Activated gamma-delta T cell treated with Interleukin-2 at 50 U/mL for 16 hours (primary cell): ENCODE measurements at regions not wholly inside any gene's neighbourhood (a gene's known extent, or its start where the extent isn't known, plus 50 kb on each side); places are given as distances from the start of the nearest gene placed in this dataset.
"Not testable (repeated sequence)": the region's sequence is repeated elsewhere in the genome, so short reads cannot be mapped to it uniquely, and the experiment has no call there.

Experiments used
- DNase-seq: peaks from one replicate; pipeline ENCODE4 v3.0.0-alpha.2; 2020

GRCh38 chr1:146630302-146630701, 307.8 kb upstream of the NBPF12 start:
- DNase-seq: not testable (repeated sequence)

GRCh38 chr1:146618582-146618981, 319.5 kb upstream of the NBPF12 start:
- not testable (repeated sequence) for DNase-seq

GRCh38 chr1:146604681-146605080, 333.4 kb upstream of the NBPF12 start:
- DNase-seq: not testable (repeated sequence)

- DNase-seq: not testable (repeated sequence)
These were observed 337.3 kb upstream of the NBPF12 start for GRCh38 chr1:146600720-146601307.

GRCh38 chr1:146599906-146600305, 338.2 kb upstream of the NBPF12 start:
- not testable (repeated sequence) for DNase-seq

- not testable (repeated sequence) for DNase-seq
These were observed 352.4 kb upstream of the NOTCH2NLA start for GRCh38 chr1:146581229-146581628.

GRCh38 chr1:146567541-146567940, 338.7 kb upstream of the NOTCH2NLA start:
- not testable (repeated sequence) for DNase-seq

GRCh38 chr1:146558032-146558431, 329.2 kb upstream of the NOTCH2NLA start:
- DNase-seq: not testable (repeated sequence)

GRCh38 chr1:146556405-146556804, 327.6 kb upstream of the NOTCH2NLA start:
- not testable (repeated sequence) for DNase-seq

- not testable (repeated sequence) for DNase-seq
These were observed 323.6 kb upstream of the NOTCH2NLA start for GRCh38 chr1:146552414-146552813.

- not testable (repeated sequence) for DNase-seq
These were observed 319.9 kb upstream of the NOTCH2NLA start for GRCh38 chr1:146548684-146549083.

GRCh38 chr1:146546189-146546588, 317.4 kb upstream of the NOTCH2NLA start:
- not testable (repeated sequence) for DNase-seq

- DNase-seq: not testable (repeated sequence)
These were observed 309.1 kb upstream of the NOTCH2NLA start for GRCh38 chr1:146537775-146538373.

- not testable (repeated sequence) for DNase-seq
These were observed 307.2 kb upstream of the NOTCH2NLA start for GRCh38 chr1:146536028-146536427.

GRCh38 chr1:146535575-146535974, 306.8 kb upstream of the NOTCH2NLA start:
- DNase-seq: not testable (repeated sequence)

GRCh38 chr1:146530958-146531357, 302.1 kb upstream of the NOTCH2NLA start:
- DNase-seq: not testable (repeated sequence)

- not testable (repeated sequence) for DNase-seq
These were observed 294.0 kb upstream of the NOTCH2NLA start for GRCh38 chr1:146522812-146523211.

- DNase-seq: not testable (repeated sequence)
These were observed 293.5 kb upstream of the NOTCH2NLA start for GRCh38 chr1:146522345-146522744.

GRCh38 chr1:146521804-146522203, 293.0 kb upstream of the NOTCH2NLA start:
- DNase-seq: not testable (repeated sequence)

- DNase-seq: not testable (repeated sequence)
These were observed 284.9 kb upstream of the NOTCH2NLA start for GRCh38 chr1:146513754-146514153.

- not testable (repeated sequence) for DNase-seq
These were observed 282.4 kb upstream of the NOTCH2NLA start for GRCh38 chr1:146511047-146511777.

- DNase-seq: not testable (repeated sequence)
These were observed 281.6 kb upstream of the NOTCH2NLA start for GRCh38 chr1:146510248-146510983.

- DNase-seq: not testable (repeated sequence)
These were observed 275.3 kb upstream of the NOTCH2NLA start for GRCh38 chr1:146504121-146504520.
